SK-N-SH treated with all-trans-retinoic acid at 6 μM for 48 hours (cell line): ENCODE measurements at regions not wholly inside any gene's neighbourhood (a gene's known extent, or its start where the extent isn't known, plus 50 kb on each side); places are given as distances from the start of the nearest gene placed in this dataset.

ENCODE experiments used
- ATAC-seq: fragments of 200-7000 bp; cut with Tn5 transposase; 3 replicates; pipeline ENCODE4 v1.9.1; 2020; ENCODE audit warnings: mild to moderate bottlenecking, moderate library complexity
- BACH2 ChIP-seq: fragments of 250-450 bp; sonication (Bioruptor Pico); IDR thresholded peaks from 2 replicates; pipeline ENCODE4 v1.9.0; 2021; ENCODE audit warnings: mild to moderate bottlenecking, borderline replicate concordance
- CSDC2 ChIP-seq: fragments of 250-450 bp; sonication (Bioruptor Pico); IDR thresholded peaks from 2 replicates; pipeline ENCODE4 v1.5.0; 2020; ENCODE audit warnings: mild to moderate bottlenecking, moderate library complexity
- ESRRG ChIP-seq: fragments of 250-450 bp; sonication (Bioruptor Pico); IDR thresholded peaks from 2 replicates; pipeline ENCODE4 v1.6.1; 2021; ENCODE audit warnings: mild to moderate bottlenecking
- GLIS3 ChIP-seq: fragments of 250-450 bp; sonication (Bioruptor Pico); IDR thresholded peaks from 2 replicates; pipeline ENCODE4 v1.5.0; 2020; ENCODE audit warnings: mild to moderate bottlenecking, moderate library complexity
- ISL1 ChIP-seq: fragments of 250-450 bp; sonication (Bioruptor Pico); IDR thresholded peaks from 2 replicates; pipeline ENCODE4 v2.1.2; 2022; ENCODE audit warnings: mild to moderate bottlenecking, moderate library complexity
- OSR1 ChIP-seq: fragments of 250-450 bp; sonication (Bioruptor Pico); IDR thresholded peaks from 2 replicates; pipeline ENCODE4 v1.8.0; 2022; ENCODE audit warnings: moderate library complexity, mild to moderate bottlenecking, inconsistent platforms
- PPARA ChIP-seq: fragments of 250-450 bp; sonication (Bioruptor Pico); IDR thresholded peaks from 2 replicates; pipeline ENCODE4 v1.5.0; 2020; ENCODE audit warnings: mild to moderate bottlenecking, borderline replicate concordance
- RARB ChIP-seq: fragments of 250-450 bp; sonication (Bioruptor Pico); IDR thresholded peaks from 2 replicates; pipeline ENCODE4 v1.8.0; 2021; ENCODE audit warnings: mild to moderate bottlenecking, moderate library complexity
- SNAI2 ChIP-seq: fragments of 250-450 bp; sonication (Bioruptor Pico); IDR thresholded peaks from 2 replicates; pipeline ENCODE4 v1.5.0; 2020; ENCODE audit warnings: mild to moderate bottlenecking, moderate library complexity
- TCF4 ChIP-seq: fragments of 250-450 bp; sonication (Bioruptor Pico); IDR thresholded peaks from 2 replicates; pipeline ENCODE4 v1.8.0; 2021; ENCODE audit warnings: mild to moderate bottlenecking, moderate library complexity, borderline replicate concordance
- TOX ChIP-seq: fragments of 250-450 bp; sonication (Bioruptor Pico); IDR thresholded peaks from 2 replicates; pipeline ENCODE4 v1.8.0; 2021; ENCODE audit warnings: mild to moderate bottlenecking, moderate library complexity, borderline replicate concordance
- ZFP3 ChIP-seq: fragments of 250-450 bp; sonication (Bioruptor Pico); IDR thresholded peaks from 2 replicates; pipeline ENCODE4 v1.5.0; 2020; ENCODE audit warnings: mild to moderate bottlenecking, moderate library complexity
- ZFP30 ChIP-seq: fragments of 450-650 bp; formaldehyde crosslinking; IDR thresholded peaks from 2 replicates; pipeline ENCODE4 v1.5.0; 2022; ENCODE audit warnings: mild to moderate bottlenecking, moderate library complexity
- ZNF565 ChIP-seq: fragments of 450-650 bp; formaldehyde crosslinking; conservative IDR thresholded peaks from 2 replicates; pipeline ENCODE4 v1.5.0; 2020; ENCODE audit warnings: low read depth, mild to moderate bottlenecking, moderate library complexity
- ZNF70 ChIP-seq: fragments of 450-650 bp; formaldehyde crosslinking; IDR thresholded peaks from 2 replicates; pipeline ENCODE4 v1.5.0; 2020; ENCODE audit warnings: mild to moderate bottlenecking, moderate library complexity
- ZNF8 ChIP-seq: fragments of 450-650 bp; formaldehyde crosslinking; IDR thresholded peaks from 2 replicates; pipeline ENCODE4 v1.5.0; 2020; ENCODE audit warnings: mild to moderate bottlenecking, moderate library complexity
- TF ChIP-seq, protein P1 (sequence below): fragments of 250-450 bp; sonication (Bioruptor Pico); IDR thresholded peaks from 2 replicates; pipeline ENCODE4 v1.5.0; 2020; ENCODE audit warnings: mild to moderate bottlenecking, moderate library complexity
- TF ChIP-seq, protein P2 (sequence below): fragments of 250-450 bp; sonication (Bioruptor Pico); IDR thresholded peaks from 2 replicates; pipeline ENCODE4 v1.8.0; 2021; ENCODE audit warnings: low read depth, mild to moderate bottlenecking, moderate library complexity, borderline replicate concordance
- TF ChIP-seq, protein P3 (sequence below): fragments of 250-450 bp; sonication (Bioruptor Pico); IDR thresholded peaks from 2 replicates; pipeline ENCODE4 v1.8.0; 2020; ENCODE audit warnings: mild to moderate bottlenecking, moderate library complexity, borderline replicate concordance
- TF ChIP-seq, protein P4 (sequence below): fragments of 250-450 bp; sonication (Bioruptor Pico); IDR thresholded peaks from 2 replicates; pipeline ENCODE4 v1.5.1; 2021; ENCODE audit warnings: mild to moderate bottlenecking, moderate library complexity
- TF ChIP-seq, protein P5 (sequence below): fragments of 250-450 bp; sonication (Bioruptor Pico); IDR thresholded peaks from 2 replicates; pipeline ENCODE4 v1.5.1; 2020; ENCODE audit warnings: low read depth, mild to moderate bottlenecking, moderate library complexity

DNA sequence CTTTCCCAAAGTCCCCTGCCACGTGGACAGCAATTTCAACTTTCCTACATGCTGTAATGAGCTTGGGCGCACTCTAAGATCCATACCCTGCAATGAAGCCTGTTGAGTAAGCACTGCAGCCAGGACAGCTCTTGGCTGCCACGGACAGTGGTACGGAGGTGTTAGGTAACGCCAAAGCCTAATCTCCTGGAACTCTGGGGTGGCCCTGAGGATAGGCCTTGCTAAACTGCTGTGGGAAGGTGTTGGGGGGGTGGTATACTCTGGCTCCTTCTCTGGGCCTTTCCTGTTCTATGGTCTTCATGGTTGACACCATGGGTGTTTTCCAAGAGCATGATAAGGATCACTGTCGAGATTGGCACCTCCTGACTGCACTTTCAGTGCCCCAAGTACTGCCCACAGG, 66.4 kb upstream of the PITX1 start:
- no peak for ATAC-seq
- TF ChIP-seq, protein P1, sequence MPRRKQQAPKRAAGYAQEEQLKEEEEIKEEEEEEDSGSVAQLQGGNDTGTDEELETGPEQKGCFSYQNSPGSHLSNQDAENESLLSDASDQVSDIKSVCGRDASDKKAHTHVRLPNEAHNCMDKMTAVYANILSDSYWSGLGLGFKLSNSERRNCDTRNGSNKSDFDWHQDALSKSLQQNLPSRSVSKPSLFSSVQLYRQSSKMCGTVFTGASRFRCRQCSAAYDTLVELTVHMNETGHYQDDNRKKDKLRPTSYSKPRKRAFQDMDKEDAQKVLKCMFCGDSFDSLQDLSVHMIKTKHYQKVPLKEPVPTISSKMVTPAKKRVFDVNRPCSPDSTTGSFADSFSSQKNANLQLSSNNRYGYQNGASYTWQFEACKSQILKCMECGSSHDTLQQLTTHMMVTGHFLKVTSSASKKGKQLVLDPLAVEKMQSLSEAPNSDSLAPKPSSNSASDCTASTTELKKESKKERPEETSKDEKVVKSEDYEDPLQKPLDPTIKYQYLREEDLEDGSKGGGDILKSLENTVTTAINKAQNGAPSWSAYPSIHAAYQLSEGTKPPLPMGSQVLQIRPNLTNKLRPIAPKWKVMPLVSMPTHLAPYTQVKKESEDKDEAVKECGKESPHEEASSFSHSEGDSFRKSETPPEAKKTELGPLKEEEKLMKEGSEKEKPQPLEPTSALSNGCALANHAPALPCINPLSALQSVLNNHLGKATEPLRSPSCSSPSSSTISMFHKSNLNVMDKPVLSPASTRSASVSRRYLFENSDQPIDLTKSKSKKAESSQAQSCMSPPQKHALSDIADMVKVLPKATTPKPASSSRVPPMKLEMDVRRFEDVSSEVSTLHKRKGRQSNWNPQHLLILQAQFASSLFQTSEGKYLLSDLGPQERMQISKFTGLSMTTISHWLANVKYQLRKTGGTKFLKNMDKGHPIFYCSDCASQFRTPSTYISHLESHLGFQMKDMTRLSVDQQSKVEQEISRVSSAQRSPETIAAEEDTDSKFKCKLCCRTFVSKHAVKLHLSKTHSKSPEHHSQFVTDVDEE (CRISPR knock-in tag) = no peak
- TF ChIP-seq ISL1 (no peak), TCF4 (CRISPR knock-in tag) (no peak), ZNF565 (CRISPR knock-in tag) (no peak), ESRRG (no peak), OSR1 (CRISPR knock-in tag) (no peak), ZNF8 (CRISPR knock-in tag) (no peak), ZNF70 (no peak), ZFP30 (CRISPR knock-in tag) (no peak), TOX (CRISPR knock-in tag) (no peak), PPARA (no peak), GLIS3 (CRISPR knock-in tag) (no peak), BACH2 (CRISPR knock-in tag) (no peak), RARB (CRISPR knock-in tag) (no peak), SNAI2 (CRISPR knock-in tag) (no peak)
- TF ChIP-seq, protein P2, sequence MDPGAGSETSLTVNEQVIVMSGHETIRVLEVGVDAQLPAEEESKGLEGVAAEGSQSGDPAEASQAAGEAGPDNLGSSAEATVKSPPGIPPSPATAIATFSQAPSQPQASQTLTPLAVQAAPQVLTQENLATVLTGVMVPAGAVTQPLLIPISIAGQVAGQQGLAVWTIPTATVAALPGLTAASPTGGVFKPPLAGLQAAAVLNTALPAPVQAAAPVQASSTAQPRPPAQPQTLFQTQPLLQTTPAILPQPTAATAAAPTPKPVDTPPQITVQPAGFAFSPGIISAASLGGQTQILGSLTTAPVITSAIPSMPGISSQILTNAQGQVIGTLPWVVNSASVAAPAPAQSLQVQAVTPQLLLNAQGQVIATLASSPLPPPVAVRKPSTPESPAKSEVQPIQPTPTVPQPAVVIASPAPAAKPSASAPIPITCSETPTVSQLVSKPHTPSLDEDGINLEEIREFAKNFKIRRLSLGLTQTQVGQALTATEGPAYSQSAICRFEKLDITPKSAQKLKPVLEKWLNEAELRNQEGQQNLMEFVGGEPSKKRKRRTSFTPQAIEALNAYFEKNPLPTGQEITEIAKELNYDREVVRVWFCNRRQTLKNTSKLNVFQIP = no peak
- TF ChIP-seq, protein P3, sequence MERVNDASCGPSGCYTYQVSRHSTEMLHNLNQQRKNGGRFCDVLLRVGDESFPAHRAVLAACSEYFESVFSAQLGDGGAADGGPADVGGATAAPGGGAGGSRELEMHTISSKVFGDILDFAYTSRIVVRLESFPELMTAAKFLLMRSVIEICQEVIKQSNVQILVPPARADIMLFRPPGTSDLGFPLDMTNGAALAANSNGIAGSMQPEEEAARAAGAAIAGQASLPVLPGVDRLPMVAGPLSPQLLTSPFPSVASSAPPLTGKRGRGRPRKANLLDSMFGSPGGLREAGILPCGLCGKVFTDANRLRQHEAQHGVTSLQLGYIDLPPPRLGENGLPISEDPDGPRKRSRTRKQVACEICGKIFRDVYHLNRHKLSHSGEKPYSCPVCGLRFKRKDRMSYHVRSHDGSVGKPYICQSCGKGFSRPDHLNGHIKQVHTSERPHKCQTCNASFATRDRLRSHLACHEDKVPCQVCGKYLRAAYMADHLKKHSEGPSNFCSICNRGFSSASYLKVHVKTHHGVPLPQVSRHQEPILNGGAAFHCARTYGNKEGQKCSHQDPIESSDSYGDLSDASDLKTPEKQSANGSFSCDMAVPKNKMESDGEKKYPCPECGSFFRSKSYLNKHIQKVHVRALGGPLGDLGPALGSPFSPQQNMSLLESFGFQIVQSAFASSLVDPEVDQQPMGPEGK = no peak
- TF ChIP-seq, protein P4, sequence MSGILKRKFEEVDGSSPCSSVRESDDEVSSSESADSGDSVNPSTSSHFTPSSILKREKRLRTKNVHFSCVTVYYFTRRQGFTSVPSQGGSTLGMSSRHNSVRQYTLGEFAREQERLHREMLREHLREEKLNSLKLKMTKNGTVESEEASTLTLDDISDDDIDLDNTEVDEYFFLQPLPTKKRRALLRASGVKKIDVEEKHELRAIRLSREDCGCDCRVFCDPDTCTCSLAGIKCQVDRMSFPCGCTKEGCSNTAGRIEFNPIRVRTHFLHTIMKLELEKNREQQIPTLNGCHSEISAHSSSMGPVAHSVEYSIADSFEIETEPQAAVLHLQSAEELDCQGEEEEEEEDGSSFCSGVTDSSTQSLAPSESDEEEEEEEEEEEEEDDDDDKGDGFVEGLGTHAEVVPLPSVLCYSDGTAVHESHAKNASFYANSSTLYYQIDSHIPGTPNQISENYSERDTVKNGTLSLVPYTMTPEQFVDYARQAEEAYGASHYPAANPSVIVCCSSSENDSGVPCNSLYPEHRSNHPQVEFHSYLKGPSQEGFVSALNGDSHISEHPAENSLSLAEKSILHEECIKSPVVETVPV (CRISPR knock-in tag) = no peak
- TF ChIP-seq, protein P5, sequence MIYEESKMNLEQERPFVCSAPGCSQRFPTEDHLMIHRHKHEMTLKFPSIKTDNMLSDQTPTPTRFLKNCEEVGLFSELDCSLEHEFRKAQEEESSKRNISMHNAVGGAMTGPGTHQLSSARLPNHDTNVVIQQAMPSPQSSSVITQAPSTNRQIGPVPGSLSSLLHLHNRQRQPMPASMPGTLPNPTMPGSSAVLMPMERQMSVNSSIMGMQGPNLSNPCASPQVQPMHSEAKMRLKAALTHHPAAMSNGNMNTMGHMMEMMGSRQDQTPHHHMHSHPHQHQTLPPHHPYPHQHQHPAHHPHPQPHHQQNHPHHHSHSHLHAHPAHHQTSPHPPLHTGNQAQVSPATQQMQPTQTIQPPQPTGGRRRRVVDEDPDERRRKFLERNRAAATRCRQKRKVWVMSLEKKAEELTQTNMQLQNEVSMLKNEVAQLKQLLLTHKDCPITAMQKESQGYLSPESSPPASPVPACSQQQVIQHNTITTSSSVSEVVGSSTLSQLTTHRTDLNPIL = no peak

DNA sequence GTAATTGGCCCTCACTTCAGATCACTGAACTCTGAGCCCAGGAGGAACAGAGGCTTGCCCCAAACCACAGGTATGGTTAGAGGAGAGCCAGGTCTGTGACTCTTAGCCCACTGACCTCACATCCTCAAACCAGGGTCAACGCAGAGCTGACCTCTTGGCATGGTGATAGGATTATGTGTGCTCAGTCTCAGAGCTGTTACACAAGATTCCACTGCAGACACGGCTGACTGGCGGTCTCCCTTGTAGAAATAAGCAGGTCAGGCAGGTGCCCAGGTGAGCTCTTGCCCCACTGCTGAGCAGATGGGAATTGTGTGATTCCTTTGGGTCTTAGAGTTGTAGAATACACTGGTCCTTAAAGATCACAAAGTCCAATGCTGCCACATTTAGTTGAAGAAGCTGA, 66.0 kb upstream of the PITX1 start:
- TF ChIP-seq PPARA = no peak
- TF ChIP-seq ZFP3 (CRISPR knock-in tag) = no peak
- TF ChIP-seq ZNF8 (CRISPR knock-in tag) = no peak
- no peak for TF ChIP-seq GLIS3 (CRISPR knock-in tag)
- TF ChIP-seq, protein P4 (CRISPR knock-in tag) = no peak
- TF ChIP-seq, protein P3 = no peak
- no peak for TF ChIP-seq ISL1
- no peak for TF ChIP-seq BACH2 (CRISPR knock-in tag)
- TF ChIP-seq ZFP30 (CRISPR knock-in tag) = no peak
- no peak for TF ChIP-seq CSDC2 (CRISPR knock-in tag)
- TF ChIP-seq, protein P5 = no peak
- TF ChIP-seq, protein P1 (CRISPR knock-in tag) = no peak
- no peak for TF ChIP-seq ZNF565 (CRISPR knock-in tag)
- TF ChIP-seq TOX (CRISPR knock-in tag) = no peak
- TF ChIP-seq SNAI2 (CRISPR knock-in tag) = no peak
- ATAC-seq = no peak
